Lower leg skin (tissue), 4 donors: ENCODE measurements at regions not wholly inside any gene's neighbourhood (a gene's known extent, or its start where the extent isn't known, plus 50 kb on each side); places are given as distances from the start of the nearest gene placed in this dataset.

Experiments used
- DNase-seq, 2 donors: peaks; one replicate each; pipeline ENCODE4 v3.0.0-alpha.2; 2019; ENCODE audit warnings: low spot score in 2 of 2
- H3K4me3 ChIP-seq: fragments of 200-600 bp; sonication (generic); 2 replicates; pipeline ENCODE4 v1.5.1; 2017; ENCODE audit warnings: mild to moderate bottlenecking, low read depth; ENCODE audit not compliant: poor library complexity, severe bottlenecking
- CTCF ChIP-seq, 3 donors: fragments of 450-650 bp; IDR thresholded peaks; one replicate each; pipeline ENCODE4 v1.5.1; 2016; ENCODE audit warnings: antibody characterized with exemption in 3 of 3, mild to moderate bottlenecking in 3 of 3, moderate library complexity in 2 of 3
- POLR2A ChIP-seq, 2 donors: fragments of 450-650 bp; IDR thresholded peaks; one replicate each; pipeline ENCODE4 v1.6.1; 2016 to 2017; ENCODE audit warnings: antibody characterized with exemption in 2 of 2, mild to moderate bottlenecking in 1 of 2, moderate library complexity in 1 of 2
- WGBS, 2 donors: methylation state at CpG; one replicate each; pipeline ENCODE4 v1.1.5; 2018; 5-methylcytosine and 5-hydroxymethylcytosine counted together
- intact Hi-C: fragments of 100-400 bp; cut with DNase I; formaldehyde crosslinking; loops from one replicate; pipeline ENCODE4 v1.15.0; 2023; ENCODE audit warnings: low total_unique reads

GRCh38 chr16:54231919-54232318 lies 54.7 kb downstream of the IRX3 start:
- H3K4me3 ChIP-seq = no peak overlapping the region
- WGBS, 2 donors = 67 to 69% methylated on average over 4 of the region's 4 CpGs
- TF ChIP-seq POLR2A (IDR thresholded peaks at IDR 0.05) (no peak), CTCF (IDR thresholded peaks at IDR 0.05) (no peak)
- no peak for DNase-seq
- intact Hi-C loops = no loop called here

DNA sequence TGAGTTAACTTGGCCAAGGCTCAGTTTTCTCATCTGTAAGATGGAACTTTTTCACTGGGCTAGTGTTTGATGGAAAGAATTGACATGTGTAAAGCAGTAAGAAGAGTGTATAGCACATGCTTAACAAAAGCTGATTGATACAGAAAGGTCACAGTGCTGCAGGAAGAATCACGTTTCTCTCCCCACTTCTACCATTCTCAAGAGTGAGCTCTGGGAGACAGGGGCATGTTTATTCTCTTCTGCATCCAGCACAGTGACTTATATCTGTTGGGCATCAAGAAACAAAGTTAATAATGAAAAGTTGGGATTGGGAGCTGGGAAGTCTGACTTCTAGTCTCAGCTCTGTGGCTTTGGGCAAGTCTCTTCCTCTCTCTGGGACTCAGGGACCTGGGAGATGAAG lies 55.3 kb downstream of the IRX3 start:
- no peak for DNase-seq
- intact Hi-C loops = no loop called here
- TF ChIP-seq CTCF (IDR thresholded peaks at IDR 0.05) (no peak), POLR2A (IDR thresholded peaks at IDR 0.05) (no peak)
- no peak overlapping the region for H3K4me3 ChIP-seq
- WGBS, 2 donors = 63 to 74% methylated on average over 1 of the region's 1 CpG

DNA sequence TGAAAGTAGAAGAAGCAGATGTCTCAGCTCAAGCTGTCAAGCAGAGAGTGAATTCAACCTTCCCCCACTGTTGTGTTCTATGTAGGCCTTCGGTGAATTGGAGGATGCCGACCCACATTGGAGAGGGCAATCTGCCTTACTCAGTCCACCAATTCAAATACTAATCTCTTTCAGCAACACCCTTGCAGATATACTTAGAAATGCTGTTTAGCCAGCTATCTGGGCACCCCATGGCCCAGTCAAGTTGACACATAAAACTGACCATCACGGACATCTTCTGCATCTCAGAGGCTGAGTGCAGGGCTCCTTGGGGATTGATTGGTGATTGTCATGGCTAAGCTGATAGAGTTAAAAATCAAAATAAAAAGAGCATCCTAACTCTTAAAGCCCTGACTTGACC lies 58.3 kb downstream of the IRX3 start:
- DNase-seq = no peak
- intact Hi-C loops = no loop called here
- no peak overlapping the region for H3K4me3 ChIP-seq
- 96 to 98% methylated on average over 3 of the region's 3 CpGs for WGBS, 2 donors
- TF ChIP-seq CTCF (IDR thresholded peaks at IDR 0.05) (no peak), POLR2A (IDR thresholded peaks at IDR 0.05) (no peak)

DNA sequence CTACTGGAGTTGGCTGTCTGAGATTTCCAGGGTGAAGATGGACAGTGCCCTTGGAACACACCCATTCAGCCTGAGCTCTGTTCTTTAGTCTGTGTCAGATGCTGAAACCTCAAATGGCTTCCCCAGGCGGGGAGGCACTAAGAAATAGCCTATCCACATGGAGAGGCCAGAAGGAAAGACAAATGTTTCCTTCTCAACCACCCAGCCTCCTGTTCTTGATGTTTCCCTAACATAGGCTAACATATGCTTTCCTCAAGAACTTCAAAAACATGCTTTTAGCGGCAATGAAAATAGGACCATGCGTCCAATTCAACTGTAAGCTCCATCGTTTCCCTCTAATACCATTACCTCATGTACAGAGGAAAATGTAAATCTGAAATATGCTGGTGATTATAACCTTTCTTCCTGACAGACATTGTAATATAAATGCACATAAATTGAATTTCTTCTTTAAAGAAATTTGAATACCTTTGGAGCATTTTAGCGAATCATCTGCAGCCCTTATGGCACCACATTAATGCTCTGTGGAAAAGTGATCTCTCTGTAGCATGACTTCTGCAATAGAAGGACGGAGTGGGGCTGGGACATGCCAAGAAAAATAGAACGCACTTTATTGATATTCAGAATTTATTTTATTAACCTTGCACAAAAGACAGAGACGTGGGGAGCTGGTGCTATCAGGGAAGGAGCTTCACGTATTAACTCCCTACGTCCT lies 60.1 kb downstream of the IRX3 start:
- TF ChIP-seq CTCF (IDR thresholded peaks at IDR 0.05) (no peak), POLR2A (IDR thresholded peaks at IDR 0.05) (no peak)
- intact Hi-C loops = no loop called here
- 88 to 92% methylated on average over 10 of the region's 10 CpGs for WGBS, 2 donors
- no peak for DNase-seq
- H3K4me3 ChIP-seq = no peak overlapping the region

DNA sequence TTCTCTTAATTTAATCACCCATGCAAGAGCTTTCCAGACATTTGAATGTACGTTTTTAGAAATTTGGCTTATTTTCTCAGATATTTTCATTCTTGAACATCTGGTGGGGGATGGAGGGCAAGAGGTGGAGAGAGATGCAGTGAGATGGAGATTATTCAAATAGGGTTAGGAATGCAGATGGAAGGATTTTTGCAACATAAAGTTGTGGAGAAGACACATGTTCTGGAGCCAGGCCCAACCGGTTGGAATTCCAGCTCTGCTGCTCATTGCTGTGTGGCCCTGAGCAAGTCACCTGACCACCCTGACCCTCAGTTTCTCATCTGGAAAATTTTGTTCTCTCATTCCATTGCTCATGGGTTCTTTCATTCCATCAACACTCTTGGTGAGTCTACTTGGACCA lies 66.9 kb downstream of the IRX3 start:
- no peak for DNase-seq
- intact Hi-C loops = no loop called here
- H3K4me3 ChIP-seq = no peak overlapping the region
- TF ChIP-seq POLR2A (IDR thresholded peaks at IDR 0.05) = no peak
- no peak for TF ChIP-seq CTCF (IDR thresholded peaks at IDR 0.05)
- WGBS, 2 donors = 87 to 88% methylated on average over 2 of the region's 2 CpGs

- TF ChIP-seq POLR2A (IDR thresholded peaks at IDR 0.05) = no peak
- no peak for TF ChIP-seq CTCF (IDR thresholded peaks at IDR 0.05)
- DNase-seq = no peak
- WGBS, 2 donors = 58 to 60% methylated on average over 4 of the region's 4 CpGs
- no peak overlapping the region for H3K4me3 ChIP-seq
- intact Hi-C loops = no loop called here
Measured at GRCh38 chr16:54216688-54217087, 69.9 kb downstream of the IRX3 start.
